A549 (cell line): ENCODE measurements at regions not wholly inside any gene's neighbourhood (a gene's known extent, or its start where the extent isn't known, plus 50 kb on each side); places are given as distances from the start of the nearest gene placed in this dataset.

ENCODE experiments used
- CTCF ChIP-seq: fragments of >200 bp; sonication (Bioruptor Twin); formaldehyde crosslinking; IDR thresholded peaks from 3 replicates; pipeline ENCODE4 v1.5.1; 2016
- EP300 ChIP-seq, 2 experiments: fragments of >200 bp; sonication (Bioruptor Twin); formaldehyde crosslinking; IDR thresholded peaks; 2 replicates in 1 of 2; 3 replicates in 1 of 2; pipeline ENCODE4 v1.6.1; 2016 to 2017
- SREBF2 ChIP-seq: fragments of 450-650 bp; IDR thresholded peaks from 2 replicates; pipeline ENCODE4 v1.6.1; 2014; ENCODE audit warnings: mild to moderate bottlenecking, moderate library complexity
- ZSCAN20 ChIP-seq: fragments of 250-450 bp; sonication (Bioruptor Pico); IDR thresholded peaks from 2 replicates; pipeline ENCODE4 v1.8.0; 2022; ENCODE audit warnings: mild to moderate bottlenecking, moderate library complexity

- TF ChIP-seq CTCF, result no peak
- no peak for TF ChIP-seq ZSCAN20 (CRISPR knock-in tag)
- no peak for TF ChIP-seq SREBF2
- no peak for TF ChIP-seq EP300 (IDR thresholded peaks at IDR 0.05)
Measured at GRCh38 chr3:159838938-159839337, 149.7 kb upstream of the IL12A start.
